Stomach (tissue), 8 donors: ENCODE measurements at regions not wholly inside any gene's neighbourhood (a gene's known extent, or its start where the extent isn't known, plus 50 kb on each side); places are given as distances from the start of the nearest gene placed in this dataset.
A peak's percentile ranks its signal among the peaks of the same experiment; 100 is the strongest.
"Not testable (repeated sequence)": the region's sequence is repeated elsewhere in the genome, so short reads cannot be mapped to it uniquely, and the experiment has no call there.

Experiments used
- DNase-seq, 2 donors: peaks; one replicate each; pipeline versions ENCODE4 v3.0.0 to v3.0.0-alpha.2; 2013 to 2019
- H3K27ac ChIP-seq, 5 donors: fragments of 200-600 bp in 4 of 5; sonication (generic) in 4 of 5; one replicate each; pipeline ENCODE4 v1.5.1; 2013 to 2019; ENCODE audit warnings: mild to moderate bottlenecking in 1 of 5, moderate library complexity in 1 of 5
- H3K27me3 ChIP-seq, 3 donors: fragments of 200-600 bp; sonication (generic); one replicate each; pipeline ENCODE4 v1.5.1; 2017 to 2019; ENCODE audit warnings: mixed run types in 1 of 3
- H3K36me3 ChIP-seq, 4 donors: fragments of 200-600 bp; sonication (generic); 1 replicate in 3 of 4; 2 replicates in 1 of 4; pipeline ENCODE4 v1.5.1; 2016 to 2019
- H3K4me1 ChIP-seq, 4 donors: fragments of 200-600 bp; sonication (generic); one replicate each; pipeline ENCODE4 v1.5.1; 2016 to 2019
- H3K4me3 ChIP-seq, 4 donors: fragments of 200-600 bp; sonication (generic) in 3 of 4; one replicate each; pipeline ENCODE4 v1.5.1; 2016 to 2019; ENCODE audit warnings: mild to moderate bottlenecking in 1 of 4
- H3K9me3 ChIP-seq, 4 donors: fragments of 200-600 bp; sonication (generic); one replicate each; pipeline ENCODE4 v1.5.1; 2016 to 2019
- EP300 ChIP-seq: sonication (generic); formaldehyde crosslinking; IDR thresholded peaks from one replicate; pipeline ENCODE4 v1.6.1; 2017; ENCODE audit warnings: antibody characterized with exemption
- POLR2A ChIP-seq, 4 donors: fragments of 450-650 bp; IDR thresholded peaks; one replicate each; pipeline ENCODE4 v1.6.1; 2016; ENCODE audit warnings: antibody characterized with exemption in 4 of 4, control low read depth in 2 of 4, mild to moderate bottlenecking in 1 of 4, moderate library complexity in 1 of 4
- POLR2AphosphoS5 ChIP-seq, 3 donors: sonication (generic); formaldehyde crosslinking; IDR thresholded peaks; one replicate each; pipeline ENCODE4 v1.6.1; 2016; ENCODE audit warnings: antibody characterized with exemption in 3 of 3
- WGBS, 5 donors: extraction: QIAGEN DNeasy Blood & Tissue Kit in 3 of 5; methylation state at CpG; one replicate each; pipeline versions ENCODE4 v1.1.5 to v1.1.7; 2013 to 2018; 5-methylcytosine and 5-hydroxymethylcytosine counted together
- intact Hi-C: fragments of 100-400 bp; cut with DNase I; formaldehyde crosslinking; loops from one replicate; pipeline ENCODE4 v1.15.1; 2023; ENCODE audit warnings: low total_unique reads
- TF ChIP-seq, protein P1 (sequence below), 7 experiments: fragments of 450-650 bp in 4 of 7; fragments of 200-600 bp in 3 of 7; sonication (generic) in 3 of 7; IDR thresholded peaks; one replicate each; pipeline ENCODE4 v1.5.1; 2016 to 2019; ENCODE audit warnings: antibody characterized with exemption in 7 of 7, control low read depth in 2 of 7, mild to moderate bottlenecking in 1 of 7
- donor health status: healthy with polysubstance abuse.
- donor health status: Bipolar disorder and iron deficiency.
- donor health status: healthy.

DNA sequence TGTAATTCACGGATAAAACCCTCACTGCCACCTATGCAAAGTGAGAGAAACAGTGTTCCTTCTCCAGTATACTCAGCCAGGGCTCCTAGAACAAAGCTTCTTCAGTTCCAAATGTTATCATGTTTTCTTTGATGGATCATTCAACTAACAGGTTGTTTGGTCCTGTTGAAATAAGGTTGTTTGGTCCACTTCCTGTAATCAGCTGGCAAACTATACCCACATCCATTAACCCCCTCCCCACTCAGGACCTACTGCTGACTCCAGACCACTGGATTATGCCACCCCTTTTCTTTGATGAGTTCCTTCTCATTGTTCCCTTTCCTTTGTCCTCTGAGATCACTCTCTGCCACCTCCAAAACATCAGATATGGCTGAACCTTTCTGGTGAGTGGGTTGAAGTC, 267.7 kb upstream of the USP25 start:
- no peaks in the 10 kb centered on the region for H3K4me1 ChIP-seq
- H3K36me3 ChIP-seq: no peaks in the 10 kb centered on the region
- H3K9me3 ChIP-seq: no peaks in the 10 kb centered on the region
- H3K4me3 ChIP-seq: no peak overlapping the region
- WGBS, 5 donors: 70 to 88% (median 78%) methylated on average over 1 of the region's 1 CpG
- intact Hi-C loops: no loop called here
- TF ChIP-seq, protein P1, sequence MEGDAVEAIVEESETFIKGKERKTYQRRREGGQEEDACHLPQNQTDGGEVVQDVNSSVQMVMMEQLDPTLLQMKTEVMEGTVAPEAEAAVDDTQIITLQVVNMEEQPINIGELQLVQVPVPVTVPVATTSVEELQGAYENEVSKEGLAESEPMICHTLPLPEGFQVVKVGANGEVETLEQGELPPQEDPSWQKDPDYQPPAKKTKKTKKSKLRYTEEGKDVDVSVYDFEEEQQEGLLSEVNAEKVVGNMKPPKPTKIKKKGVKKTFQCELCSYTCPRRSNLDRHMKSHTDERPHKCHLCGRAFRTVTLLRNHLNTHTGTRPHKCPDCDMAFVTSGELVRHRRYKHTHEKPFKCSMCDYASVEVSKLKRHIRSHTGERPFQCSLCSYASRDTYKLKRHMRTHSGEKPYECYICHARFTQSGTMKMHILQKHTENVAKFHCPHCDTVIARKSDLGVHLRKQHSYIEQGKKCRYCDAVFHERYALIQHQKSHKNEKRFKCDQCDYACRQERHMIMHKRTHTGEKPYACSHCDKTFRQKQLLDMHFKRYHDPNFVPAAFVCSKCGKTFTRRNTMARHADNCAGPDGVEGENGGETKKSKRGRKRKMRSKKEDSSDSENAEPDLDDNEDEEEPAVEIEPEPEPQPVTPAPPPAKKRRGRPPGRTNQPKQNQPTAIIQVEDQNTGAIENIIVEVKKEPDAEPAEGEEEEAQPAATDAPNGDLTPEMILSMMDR (IDR thresholded peaks at IDR 0.05): no peak
- TF ChIP-seq EP300: no peak
- no peak for TF ChIP-seq POLR2AphosphoS5 (IDR thresholded peaks at IDR 0.05)
- no peak for TF ChIP-seq POLR2A (IDR thresholded peaks at IDR 0.05)
- no peaks in the 10 kb centered on the region for H3K27me3 ChIP-seq
- DNase-seq: no peak
- no peak overlapping the region for H3K27ac ChIP-seq

DNA sequence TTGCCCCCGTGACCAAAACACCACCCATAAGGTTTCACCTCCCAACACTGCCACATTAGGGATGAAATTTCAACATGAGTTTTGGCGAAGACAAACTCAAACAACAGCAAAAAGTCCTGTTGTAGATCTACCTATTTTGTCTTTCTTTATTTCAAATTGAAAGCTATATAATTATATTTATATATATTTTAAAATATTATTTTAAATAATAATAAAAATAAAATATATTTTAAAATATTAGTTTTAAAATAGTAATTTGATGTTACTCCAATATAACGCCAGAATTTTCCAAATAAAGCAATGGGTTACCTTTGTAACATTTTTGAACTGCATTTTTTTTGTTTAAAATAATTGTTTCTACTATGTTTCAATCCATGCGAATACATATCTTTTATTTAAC, 263.5 kb upstream of the USP25 start:
- H3K36me3 ChIP-seq: no peaks in the 10 kb centered on the region
- H3K4me3 ChIP-seq: no peak overlapping the region
- TF ChIP-seq, protein P1 (IDR thresholded peaks at IDR 0.05): no peak
- no peak for TF ChIP-seq POLR2AphosphoS5 (IDR thresholded peaks at IDR 0.05)
- no peak for TF ChIP-seq EP300
- TF ChIP-seq POLR2A (IDR thresholded peaks at IDR 0.05): no peak
- 92 to 96% (median 95%) methylated on average over 4 of the region's 4 CpGs for WGBS, 5 donors
- no peaks in the 10 kb centered on the region for H3K9me3 ChIP-seq
- no peaks in the 10 kb centered on the region for H3K27me3 ChIP-seq
- H3K4me1 ChIP-seq: no peaks in the 10 kb centered on the region
- H3K27ac ChIP-seq: no peak overlapping the region
- no peak for DNase-seq
- intact Hi-C loops: no loop called here

DNA sequence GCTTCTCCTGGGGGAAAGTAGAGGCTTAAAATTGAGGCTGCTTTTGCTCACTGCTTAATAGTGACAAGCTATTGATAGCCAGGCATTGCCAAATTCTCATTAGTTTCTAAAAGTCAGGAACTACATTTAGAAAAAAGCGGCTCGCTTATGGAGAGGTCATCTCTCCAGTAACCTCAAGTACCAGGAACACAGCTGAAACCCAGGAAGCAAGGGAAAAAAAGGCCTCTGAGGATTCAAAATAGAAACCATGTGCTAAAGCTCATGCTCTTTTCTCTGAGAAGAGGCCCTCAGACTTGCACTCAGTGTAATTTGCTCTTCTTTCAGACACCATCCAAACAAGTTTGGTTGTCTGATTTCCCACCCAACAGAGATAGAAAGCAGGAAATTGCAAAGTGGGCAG, 261.4 kb upstream of the USP25 start:
- Histone ChIP-seq H3K36me3 (no peaks in the 10 kb centered on the region), H3K27me3 (no peaks in the 10 kb centered on the region), H3K4me3 (no peak overlapping the region), H3K4me1 (no peaks in the 10 kb centered on the region), H3K9me3 (no peaks in the 10 kb centered on the region), H3K27ac (no peak overlapping the region)
- intact Hi-C loops: no loop called here
- TF ChIP-seq POLR2A (IDR thresholded peaks at IDR 0.05) (no peak), POLR2AphosphoS5 (IDR thresholded peaks at IDR 0.05) (no peak), EP300 (no peak)
- TF ChIP-seq, protein P1 (IDR thresholded peaks at IDR 0.05): no peak
- DNase-seq: peak in 1 of 2 donors; percentile 21
- 38 to 68% (median 57%) methylated on average over 2 of the region's 2 CpGs for WGBS, 5 donors

DNA sequence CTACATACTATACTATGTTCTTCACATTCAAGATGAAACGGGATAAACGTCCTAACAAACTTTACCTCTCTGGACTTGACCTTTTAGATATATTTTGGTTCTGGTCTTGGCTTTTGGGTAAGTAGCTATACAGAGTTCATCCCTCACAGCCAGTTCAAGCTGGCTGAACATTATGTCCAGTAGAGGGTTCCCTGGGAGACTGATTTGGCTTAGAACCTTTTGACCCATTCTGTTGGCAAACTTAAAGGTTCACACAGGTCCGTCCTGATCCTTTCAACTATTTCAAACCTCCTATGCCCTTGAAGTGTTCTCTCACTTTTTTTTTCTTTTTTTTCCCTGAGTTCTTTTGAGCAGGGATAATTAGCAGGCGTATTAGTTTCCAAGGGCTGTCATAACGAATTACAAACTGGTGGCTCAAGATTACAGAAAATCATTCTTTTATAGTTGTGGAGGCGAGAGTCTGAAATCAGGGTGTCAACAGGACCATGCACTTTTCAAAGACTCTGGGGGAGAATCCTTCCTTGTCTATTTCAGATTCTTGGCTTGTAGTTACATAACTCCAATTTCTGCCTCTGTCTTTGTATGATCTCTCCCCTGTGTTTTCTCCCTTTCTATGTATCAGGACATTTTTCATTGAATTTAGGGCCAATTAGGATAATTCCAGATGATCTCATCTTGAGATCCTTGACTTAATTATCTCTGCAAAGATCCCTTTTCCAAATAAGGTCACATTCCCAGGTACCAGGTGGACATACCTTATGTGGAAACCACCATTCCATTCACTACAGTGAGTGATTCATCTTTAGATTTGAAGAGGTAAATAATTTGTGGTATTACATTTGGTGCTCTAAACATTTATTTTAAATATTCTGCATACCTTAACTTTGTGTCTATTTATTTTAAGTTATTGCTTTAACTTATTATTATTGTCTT, 257.4 kb upstream of the USP25 start:
- no peaks in the 10 kb centered on the region for H3K4me1 ChIP-seq
- H3K27ac ChIP-seq: no peak overlapping the region
- WGBS, 5 donors: 85 to 91% (median 90%) methylated on average over 6 of the region's 6 CpGs
- TF ChIP-seq POLR2A (IDR thresholded peaks at IDR 0.05): no peak
- H3K36me3 ChIP-seq: no peaks in the 10 kb centered on the region
- no peak for DNase-seq
- no peaks in the 10 kb centered on the region for H3K27me3 ChIP-seq
- no peaks in the 10 kb centered on the region for H3K9me3 ChIP-seq
- no peak overlapping the region for H3K4me3 ChIP-seq
- intact Hi-C loops: no loop called here

DNA sequence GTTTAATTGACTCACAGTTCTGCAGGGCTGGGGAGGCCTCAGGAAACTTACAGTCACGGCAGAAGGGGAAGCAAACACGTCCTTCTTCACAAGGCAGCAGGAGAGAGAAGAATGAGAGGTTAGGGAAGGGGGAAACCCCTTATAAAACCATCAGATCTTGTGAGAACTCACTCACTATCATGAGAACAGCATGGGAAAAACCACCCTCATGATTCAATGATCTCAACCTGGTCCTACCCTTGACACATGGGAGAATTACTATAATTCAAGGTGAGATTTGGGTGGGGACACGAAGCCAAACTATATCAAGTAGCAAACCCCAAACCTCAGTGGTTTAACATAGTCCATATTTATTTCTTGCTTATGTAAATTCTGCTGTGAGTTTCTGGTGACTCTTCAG, 252.0 kb upstream of the USP25 start:
- H3K4me3 ChIP-seq, DNase-seq, intact Hi-C loops, H3K27ac ChIP-seq, H3K4me1 ChIP-seq, H3K9me3 ChIP-seq, H3K36me3 ChIP-seq, H3K27me3 ChIP-seq: not testable (repeated sequence)
- 81 to 95% (median 92%) methylated on average over 3 of the region's 3 CpGs for WGBS, 5 donors
